HEK293 (cell line): ENCODE measurements at regions not wholly inside any gene's neighbourhood (a gene's known extent, or its start where the extent isn't known, plus 50 kb on each side); places are given as distances from the start of the nearest gene placed in this dataset.

Source experiments
- CTCF ChIA-PET: fragments of 350-600 bp; formaldehyde crosslinking; extraction: SDS; loops from one replicate; lab custom pipeline; 2021; ENCODE audit warnings: antibody characterized with exemption; lab: Yijun Ruan, JAX
- POLR2A ChIA-PET: fragments of 300-600 bp; formaldehyde crosslinking; extraction: SDS; loops from one replicate; lab custom pipeline; 2020; ENCODE audit warnings: antibody characterized with exemption, inconsistent platforms; lab: Yijun Ruan, JAX
- H3K27ac ChIP-seq: fragments of 200-500 bp; sonication (Bioruptor generic); 2 replicates; pipeline ENCODE4 v1.5.1; 2014; ENCODE audit warnings: low read depth, low read length, control low read depth, inconsistent platforms; ENCODE audit errors: extremely low read depth
- H3K36me3 ChIP-seq, 2 experiments: fragments of 200-500 bp in 1 of 2; sonication (Bioruptor generic) in 1 of 2; 1 replicate in 1 of 2; 2 replicates in 1 of 2; pipeline ENCODE4 v1.5.1; 2014 to 2017; ENCODE audit warnings: inconsistent platforms in 2 of 2, low read length in 2 of 2; ENCODE audit not compliant: control insufficient read depth in 2 of 2, insufficient read depth in 1 of 2
- H3K4me1 ChIP-seq: fragments of 200-500 bp; sonication (Bioruptor generic); 2 replicates; pipeline ENCODE4 v1.5.1; 2014; ENCODE audit warnings: mild to moderate bottlenecking, low read length, inconsistent platforms; ENCODE audit not compliant: control insufficient read depth, insufficient read depth
- H3K4me3 ChIP-seq: 2 replicates; pipeline ENCODE4 v1.5.1; 2011; ENCODE audit warnings: low read depth, mild to moderate bottlenecking, control low read depth, low read length, moderate library complexity
- H3K9me3 ChIP-seq: fragments of 200-500 bp; sonication (Bioruptor generic); 2 replicates; pipeline ENCODE4 v1.5.1; 2014; ENCODE audit warnings: low read depth, low read length, inconsistent platforms; ENCODE audit not compliant: control insufficient read depth, insufficient read depth
- BCL11B ChIP-seq: fragments of 450-650 bp; formaldehyde crosslinking; IDR thresholded peaks from 2 replicates; pipeline ENCODE4 v1.5.1; 2016; ENCODE audit warnings: low read depth, missing biosample characterization, missing genetic modification characterization
- FEZF1 ChIP-seq: fragments of 450-650 bp; formaldehyde crosslinking; IDR thresholded peaks from 2 replicates; pipeline ENCODE4 v1.5.1; 2016; ENCODE audit warnings: missing biosample characterization, missing genetic modification characterization
- GFI1B ChIP-seq: fragments of 450-650 bp; formaldehyde crosslinking; IDR thresholded peaks from 2 replicates; pipeline ENCODE4 v1.5.1; 2016; ENCODE audit warnings: missing biosample characterization, missing genetic modification characterization
- HOXD13 ChIP-seq: sonication (generic); formaldehyde crosslinking; IDR thresholded peaks from 2 replicates; pipeline ENCODE4 v1.8.0; 2022; ENCODE audit warnings: missing genetic modification reagents, borderline replicate concordance
- RBAK ChIP-seq: fragments of 450-650 bp; formaldehyde crosslinking; IDR thresholded peaks from 2 replicates; pipeline ENCODE4 v1.5.1; 2016; ENCODE audit warnings: missing biosample characterization, missing genetic modification characterization
- SCRT1 ChIP-seq: fragments of 450-650 bp; formaldehyde crosslinking; IDR thresholded peaks from 2 replicates; pipeline ENCODE4 v1.5.1; 2016; ENCODE audit warnings: missing biosample characterization, missing genetic modification characterization, borderline replicate concordance
- TRIM28 ChIP-seq: IDR thresholded peaks from 2 replicates; pipeline ENCODE4 v1.6.1; 2011; ENCODE audit warnings: low read length, control low read depth, borderline replicate concordance
- ZBTB7A ChIP-seq: fragments of 450-650 bp; formaldehyde crosslinking; IDR thresholded peaks from 2 replicates; pipeline ENCODE4 v1.5.1; 2016; ENCODE audit warnings: low read depth, missing biosample characterization, missing genetic modification characterization
- ZNF16 ChIP-seq: fragments of 450-650 bp; formaldehyde crosslinking; IDR thresholded peaks from 2 replicates; pipeline ENCODE4 v1.5.1; 2016; ENCODE audit warnings: low read depth, missing biosample characterization, missing genetic modification characterization
- ZNF24 ChIP-seq: fragments of 450-650 bp; formaldehyde crosslinking; IDR thresholded peaks from 2 replicates; pipeline ENCODE4 v1.5.1; 2016; ENCODE audit warnings: missing biosample characterization, missing genetic modification characterization
- ZNF433 ChIP-seq: fragments of 450-650 bp; formaldehyde crosslinking; IDR thresholded peaks from 2 replicates; pipeline ENCODE4 v1.5.1; 2016; ENCODE audit warnings: missing biosample characterization, missing genetic modification characterization, low read depth
- ZNF624 ChIP-seq: fragments of 450-650 bp; formaldehyde crosslinking; IDR thresholded peaks from 2 replicates; pipeline ENCODE4 v1.5.1; 2017; ENCODE audit warnings: missing biosample characterization, missing genetic modification characterization
- ZNF664 ChIP-seq: fragments of 450-650 bp; formaldehyde crosslinking; IDR thresholded peaks from 2 replicates; pipeline ENCODE4 v1.5.1; 2016; ENCODE audit warnings: missing biosample characterization, missing genetic modification characterization
- ZNF791 ChIP-seq: fragments of 450-650 bp; formaldehyde crosslinking; IDR thresholded peaks from 2 replicates; pipeline ENCODE4 v1.5.1; 2016; ENCODE audit warnings: missing biosample characterization, missing genetic modification characterization
- ZNF843 ChIP-seq: fragments of 450-650 bp; formaldehyde crosslinking; IDR thresholded peaks from 2 replicates; pipeline ENCODE4 v1.5.1; 2016; ENCODE audit warnings: missing biosample characterization, missing genetic modification characterization
- TF ChIP-seq, protein P1 (sequence below): fragments of 450-650 bp; formaldehyde crosslinking; IDR thresholded peaks from 2 replicates; pipeline ENCODE4 v1.5.1; 2017; ENCODE audit warnings: missing biosample characterization, missing genetic modification characterization
- TF ChIP-seq, protein P2 (sequence below): fragments of 450-650 bp; formaldehyde crosslinking; IDR thresholded peaks from 2 replicates; pipeline ENCODE4 v1.5.1; 2016; ENCODE audit warnings: missing biosample characterization, missing genetic modification characterization
- TF ChIP-seq, protein P3 (sequence below): fragments of 450-650 bp; formaldehyde crosslinking; IDR thresholded peaks from 2 replicates; pipeline ENCODE4 v1.5.1; 2016; ENCODE audit warnings: missing biosample characterization, missing genetic modification characterization
- TF ChIP-seq, protein P4 (sequence below): fragments of 450-650 bp; formaldehyde crosslinking; IDR thresholded peaks from 2 replicates; pipeline ENCODE4 v1.5.1; 2017; ENCODE audit warnings: missing biosample characterization, missing genetic modification characterization
- TF ChIP-seq, protein P5 (sequence below): fragments of 450-650 bp; formaldehyde crosslinking; IDR thresholded peaks from 2 replicates; pipeline ENCODE4 v1.5.1; 2016; ENCODE audit warnings: missing biosample characterization, missing genetic modification characterization
- TF ChIP-seq, protein P6 (sequence below): IDR thresholded peaks from 2 replicates; pipeline ENCODE4 v1.6.1; 2011; ENCODE audit warnings: mild to moderate bottlenecking, low read depth, low read length, borderline replicate concordance

DNA sequence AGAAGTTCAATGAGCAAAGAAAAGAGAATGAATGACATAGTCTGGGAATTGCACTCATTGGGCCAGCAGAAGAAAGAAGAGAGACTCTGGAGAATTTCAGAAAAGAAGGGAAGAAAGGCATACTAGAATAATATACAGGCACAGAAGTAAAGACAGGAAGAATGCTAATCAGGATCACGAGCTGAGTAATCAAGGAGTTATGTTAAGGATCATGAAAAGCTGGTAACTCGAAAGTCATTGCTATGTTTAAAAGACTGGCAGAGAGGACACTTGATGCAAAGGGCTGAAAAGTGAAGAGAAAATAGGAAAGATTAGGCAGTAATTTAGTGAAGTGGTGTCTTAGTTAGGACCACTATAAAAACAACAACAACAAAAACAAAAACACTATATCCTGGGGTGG lies 284.1 kb downstream of the ZBBX start (continued):
- TF ChIP-seq, protein P1, sequence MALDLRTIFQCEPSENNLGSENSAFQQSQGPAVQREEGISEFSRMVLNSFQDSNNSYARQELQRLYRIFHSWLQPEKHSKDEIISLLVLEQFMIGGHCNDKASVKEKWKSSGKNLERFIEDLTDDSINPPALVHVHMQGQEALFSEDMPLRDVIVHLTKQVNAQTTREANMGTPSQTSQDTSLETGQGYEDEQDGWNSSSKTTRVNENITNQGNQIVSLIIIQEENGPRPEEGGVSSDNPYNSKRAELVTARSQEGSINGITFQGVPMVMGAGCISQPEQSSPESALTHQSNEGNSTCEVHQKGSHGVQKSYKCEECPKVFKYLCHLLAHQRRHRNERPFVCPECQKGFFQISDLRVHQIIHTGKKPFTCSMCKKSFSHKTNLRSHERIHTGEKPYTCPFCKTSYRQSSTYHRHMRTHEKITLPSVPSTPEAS (tag by site-specific recombination): no peak
- no peak for TF ChIP-seq ZNF24 (tag by site-specific recombination)
- TF ChIP-seq HOXD13 (CRISPR knock-in tag): no peak
- no peak for TF ChIP-seq ZNF16 (tag by site-specific recombination)
- TF ChIP-seq GFI1B: no peak
- no peak for TF ChIP-seq ZBTB7A (tag by site-specific recombination)
- no peak for TF ChIP-seq ZNF624
- TF ChIP-seq, all 188 proteins: peak for 0

DNA sequence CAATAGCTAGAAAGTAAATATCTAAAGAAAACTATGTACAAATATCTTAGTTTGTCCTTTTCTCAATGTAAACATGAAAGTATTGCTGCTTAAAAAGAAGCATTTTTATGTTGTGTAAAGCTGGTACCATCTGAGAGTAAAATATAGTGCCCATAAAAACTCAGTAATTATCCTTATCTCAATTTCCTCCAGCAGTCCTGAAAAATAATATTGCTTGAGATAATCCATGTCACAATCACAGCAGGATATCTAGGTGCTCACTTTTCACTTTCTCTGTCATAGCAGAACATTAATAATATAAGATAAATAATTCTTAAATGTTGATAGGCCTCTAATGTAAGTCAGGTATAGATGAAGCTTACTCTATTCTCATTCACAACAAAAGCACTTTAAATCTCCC lies 285.5 kb downstream of the ZBBX start:
- TF ChIP-seq ZNF843: 0 out of 2 replicates have a peak, but pooled peaks have one; percentile 36
- TF ChIP-seq ZNF664 (tag by site-specific recombination): 0 out of 2 replicates have a peak, but pooled peaks have one; percentile 55
- TF ChIP-seq, protein P2, sequence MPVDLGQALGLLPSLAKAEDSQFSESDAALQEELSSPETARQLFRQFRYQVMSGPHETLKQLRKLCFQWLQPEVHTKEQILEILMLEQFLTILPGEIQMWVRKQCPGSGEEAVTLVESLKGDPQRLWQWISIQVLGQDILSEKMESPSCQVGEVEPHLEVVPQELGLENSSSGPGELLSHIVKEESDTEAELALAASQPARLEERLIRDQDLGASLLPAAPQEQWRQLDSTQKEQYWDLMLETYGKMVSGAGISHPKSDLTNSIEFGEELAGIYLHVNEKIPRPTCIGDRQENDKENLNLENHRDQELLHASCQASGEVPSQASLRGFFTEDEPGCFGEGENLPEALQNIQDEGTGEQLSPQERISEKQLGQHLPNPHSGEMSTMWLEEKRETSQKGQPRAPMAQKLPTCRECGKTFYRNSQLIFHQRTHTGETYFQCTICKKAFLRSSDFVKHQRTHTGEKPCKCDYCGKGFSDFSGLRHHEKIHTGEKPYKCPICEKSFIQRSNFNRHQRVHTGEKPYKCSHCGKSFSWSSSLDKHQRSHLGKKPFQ (tag by site-specific recombination): no peak
- TF ChIP-seq, protein P3, sequence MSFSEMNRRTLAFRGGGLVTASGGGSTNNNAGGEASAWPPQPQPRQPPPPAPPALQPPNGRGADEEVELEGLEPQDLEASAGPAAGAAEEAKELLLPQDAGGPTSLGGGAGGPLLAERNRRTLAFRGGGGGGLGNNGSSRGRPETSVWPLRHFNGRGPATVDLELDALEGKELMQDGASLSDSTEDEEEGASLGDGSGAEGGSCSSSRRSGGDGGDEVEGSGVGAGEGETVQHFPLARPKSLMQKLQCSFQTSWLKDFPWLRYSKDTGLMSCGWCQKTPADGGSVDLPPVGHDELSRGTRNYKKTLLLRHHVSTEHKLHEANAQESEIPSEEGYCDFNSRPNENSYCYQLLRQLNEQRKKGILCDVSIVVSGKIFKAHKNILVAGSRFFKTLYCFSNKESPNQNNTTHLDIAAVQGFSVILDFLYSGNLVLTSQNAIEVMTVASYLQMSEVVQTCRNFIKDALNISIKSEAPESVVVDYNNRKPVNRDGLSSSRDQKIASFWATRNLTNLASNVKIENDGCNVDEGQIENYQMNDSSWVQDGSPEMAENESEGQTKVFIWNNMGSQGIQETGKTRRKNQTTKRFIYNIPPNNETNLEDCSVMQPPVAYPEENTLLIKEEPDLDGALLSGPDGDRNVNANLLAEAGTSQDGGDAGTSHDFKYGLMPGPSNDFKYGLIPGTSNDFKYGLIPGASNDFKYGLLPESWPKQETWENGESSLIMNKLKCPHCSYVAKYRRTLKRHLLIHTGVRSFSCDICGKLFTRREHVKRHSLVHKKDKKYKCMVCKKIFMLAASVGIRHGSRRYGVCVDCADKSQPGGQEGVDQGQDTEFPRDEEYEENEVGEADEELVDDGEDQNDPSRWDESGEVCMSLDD (tag by site-specific recombination): no peak
- no peak for TF ChIP-seq RBAK (tag by site-specific recombination)
- TF ChIP-seq SCRT1 (tag by site-specific recombination): no peak
- no peak for TF ChIP-seq TRIM28
- TF ChIP-seq, protein P4, sequence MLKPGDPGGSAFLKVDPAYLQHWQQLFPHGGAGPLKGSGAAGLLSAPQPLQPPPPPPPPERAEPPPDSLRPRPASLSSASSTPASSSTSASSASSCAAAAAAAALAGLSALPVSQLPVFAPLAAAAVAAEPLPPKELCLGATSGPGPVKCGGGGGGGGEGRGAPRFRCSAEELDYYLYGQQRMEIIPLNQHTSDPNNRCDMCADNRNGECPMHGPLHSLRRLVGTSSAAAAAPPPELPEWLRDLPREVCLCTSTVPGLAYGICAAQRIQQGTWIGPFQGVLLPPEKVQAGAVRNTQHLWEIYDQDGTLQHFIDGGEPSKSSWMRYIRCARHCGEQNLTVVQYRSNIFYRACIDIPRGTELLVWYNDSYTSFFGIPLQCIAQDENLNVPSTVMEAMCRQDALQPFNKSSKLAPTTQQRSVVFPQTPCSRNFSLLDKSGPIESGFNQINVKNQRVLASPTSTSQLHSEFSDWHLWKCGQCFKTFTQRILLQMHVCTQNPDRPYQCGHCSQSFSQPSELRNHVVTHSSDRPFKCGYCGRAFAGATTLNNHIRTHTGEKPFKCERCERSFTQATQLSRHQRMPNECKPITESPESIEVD (tag by site-specific recombination): peak; percentile 56
- peak; percentile 90 for TF ChIP-seq FEZF1
- TF ChIP-seq ZNF433 (tag by site-specific recombination): no peak
- 0 out of 2 replicates have a peak, but pooled peaks have one; percentile 21 for TF ChIP-seq BCL11B
- TF ChIP-seq, protein P5, sequence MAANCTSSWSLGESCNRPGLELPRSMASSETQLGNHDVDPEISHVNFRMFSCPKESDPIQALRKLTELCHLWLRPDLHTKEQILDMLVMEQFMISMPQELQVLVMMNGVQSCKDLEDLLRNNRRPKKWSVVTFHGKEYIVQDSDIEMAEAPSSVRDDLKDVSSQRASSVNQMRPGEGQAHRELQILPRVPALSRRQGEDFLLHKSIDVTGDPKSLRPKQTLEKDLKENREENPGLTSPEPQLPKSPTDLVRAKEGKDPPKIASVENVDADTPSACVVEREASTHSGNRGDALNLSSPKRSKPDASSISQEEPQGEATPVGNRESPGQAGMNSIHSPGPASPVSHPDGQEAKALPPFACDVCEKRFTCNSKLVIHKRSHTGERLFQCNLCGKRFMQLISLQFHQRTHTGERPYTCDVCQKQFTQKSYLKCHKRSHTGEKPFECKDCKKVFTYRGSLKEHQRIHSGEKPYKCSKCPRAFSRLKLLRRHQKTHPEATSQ (tag by site-specific recombination): no peak
- TF ChIP-seq ZNF791 (tag by site-specific recombination): no peak
- TF ChIP-seq, protein P6, sequence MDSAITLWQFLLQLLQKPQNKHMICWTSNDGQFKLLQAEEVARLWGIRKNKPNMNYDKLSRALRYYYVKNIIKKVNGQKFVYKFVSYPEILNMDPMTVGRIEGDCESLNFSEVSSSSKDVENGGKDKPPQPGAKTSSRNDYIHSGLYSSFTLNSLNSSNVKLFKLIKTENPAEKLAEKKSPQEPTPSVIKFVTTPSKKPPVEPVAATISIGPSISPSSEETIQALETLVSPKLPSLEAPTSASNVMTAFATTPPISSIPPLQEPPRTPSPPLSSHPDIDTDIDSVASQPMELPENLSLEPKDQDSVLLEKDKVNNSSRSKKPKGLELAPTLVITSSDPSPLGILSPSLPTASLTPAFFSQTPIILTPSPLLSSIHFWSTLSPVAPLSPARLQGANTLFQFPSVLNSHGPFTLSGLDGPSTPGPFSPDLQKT: no peak
- TF ChIP-seq ZNF16 (tag by site-specific recombination): no peak
- Histone ChIP-seq H3K9me3 (no peaks in the 10 kb centered on the region), H3K4me3 (no peak overlapping the region), H3K27ac (no peak overlapping the region), H3K4me1 (0 out of 2 replicates have a peak, but pooled peaks cover 3% of the 10 kb centered on the region), H3K36me3 (no peaks in the 10 kb centered on the region)
- CTCF ChIA-PET: no interaction called here
- POLR2A ChIA-PET: no interaction called here
